Trophoblast cell (in vitro differentiated cells and primary cell): ENCODE measurements at regions not wholly inside any gene's neighbourhood (a gene's known extent, or its start where the extent isn't known, plus 50 kb on each side); places are given as distances from the start of the nearest gene placed in this dataset.

Experiments used
- DNase-seq, 2 donors: peaks; one replicate each; pipeline ENCODE4 v3.0.0-alpha.2; 2016
- H2AFZ ChIP-seq: 2 replicates; pipeline ENCODE4 v1.6.1; 2013; ENCODE audit warnings: low read length, moderate library complexity, mild to moderate bottlenecking; ENCODE audit not compliant: insufficient read depth, poor library complexity
- H2AK5ac ChIP-seq: 2 replicates; pipeline ENCODE4 v1.6.1; 2013; ENCODE audit warnings: mild to moderate bottlenecking, low read length
- H2BK120ac ChIP-seq: 2 replicates; pipeline ENCODE4 v1.6.1; 2013; ENCODE audit warnings: low read length, mild to moderate bottlenecking, moderate library complexity; ENCODE audit not compliant: insufficient read depth, poor library complexity
- H2BK12ac ChIP-seq: 2 replicates; pipeline ENCODE4 v1.6.1; 2013; ENCODE audit warnings: mild to moderate bottlenecking, low read length, moderate library complexity
- H2BK5ac ChIP-seq: 2 replicates; pipeline ENCODE4 v1.6.1; 2013; ENCODE audit warnings: low read length, low read depth, moderate library complexity, mild to moderate bottlenecking; ENCODE audit not compliant: poor library complexity
- H3K14ac ChIP-seq: 2 replicates; pipeline ENCODE4 v1.6.1; 2013; ENCODE audit warnings: mild to moderate bottlenecking, low read length
- H3K18ac ChIP-seq: 2 replicates; pipeline ENCODE4 v1.6.1; 2013; ENCODE audit warnings: mild to moderate bottlenecking, low read length
- H3K23ac ChIP-seq: 2 replicates; pipeline ENCODE4 v1.6.1; 2013; ENCODE audit warnings: low read length
- H3K27ac ChIP-seq: 2 replicates; pipeline ENCODE4 v1.5.1; 2013; ENCODE audit warnings: low read depth, mild to moderate bottlenecking, inconsistent platforms, low read length, moderate library complexity
- H3K27me3 ChIP-seq: 2 replicates; pipeline ENCODE4 v1.6.1; 2013; ENCODE audit warnings: inconsistent platforms, mild to moderate bottlenecking, low read length, moderate library complexity; ENCODE audit not compliant: insufficient read depth
- H3K36me3 ChIP-seq, 2 experiments: 1 replicate in 1 of 2; 2 replicates in 1 of 2; pipeline ENCODE4 v1.6.1; 2013; ENCODE audit warnings: low read length in 2 of 2, mild to moderate bottlenecking in 2 of 2, moderate library complexity in 1 of 2; ENCODE audit not compliant: insufficient read depth in 2 of 2, control insufficient read depth in 1 of 2
- H3K4ac ChIP-seq: 2 replicates; pipeline ENCODE4 v1.6.1; 2013; ENCODE audit warnings: low read depth, mild to moderate bottlenecking, low read length, moderate library complexity
- H3K4me1 ChIP-seq, 2 experiments: 1 replicate in 1 of 2; 2 replicates in 1 of 2; pipeline ENCODE4 v1.6.1; 2013; ENCODE audit warnings: low read length in 2 of 2, mild to moderate bottlenecking in 2 of 2, moderate library complexity in 1 of 2; ENCODE audit not compliant: insufficient read depth in 2 of 2, control insufficient read depth in 1 of 2
- H3K4me2 ChIP-seq: 2 replicates; pipeline ENCODE4 v1.6.1; 2013; ENCODE audit warnings: inconsistent platforms, mild to moderate bottlenecking, low read length, moderate library complexity
- H3K4me3 ChIP-seq: 2 replicates; pipeline ENCODE4 v1.5.1; 2013; ENCODE audit warnings: mild to moderate bottlenecking, low read depth, low read length, inconsistent platforms
- H3K79me1 ChIP-seq: one replicate; pipeline ENCODE4 v1.6.1; 2013; ENCODE audit warnings: low read length
- H3K79me2 ChIP-seq: 2 replicates; pipeline ENCODE4 v1.6.1; 2013; ENCODE audit warnings: low read length, mild to moderate bottlenecking; ENCODE audit not compliant: control insufficient read depth, insufficient read depth, poor library complexity
- H3K9ac ChIP-seq: 2 replicates; pipeline ENCODE4 v1.6.1; 2013; ENCODE audit warnings: mild to moderate bottlenecking, low read length
- H3K9me3 ChIP-seq: 2 replicates; pipeline ENCODE4 v1.6.1; 2013; ENCODE audit warnings: low read depth, mild to moderate bottlenecking, control low read depth, inconsistent platforms, low read length; ENCODE audit not compliant: insufficient read depth
- H4K12ac ChIP-seq: 2 replicates; pipeline ENCODE4 v1.6.1; 2013; ENCODE audit warnings: low read depth, mild to moderate bottlenecking, low read length, moderate library complexity
- H4K8ac ChIP-seq: 2 replicates; pipeline ENCODE4 v1.6.1; 2013; ENCODE audit warnings: low read depth, mild to moderate bottlenecking, low read length, moderate library complexity
- H4K91ac ChIP-seq: one replicate; pipeline ENCODE4 v1.6.1; 2013; ENCODE audit warnings: low read depth, mild to moderate bottlenecking, low read length, moderate library complexity
- WGBS: extraction: QIAGEN DNeasy Blood & Tissue Kit; methylation state at CpG from one replicate; pipeline ENCODE4 v1.1.7; 2013; ENCODE audit warnings: missing lambda C conversion rate; ENCODE audit not compliant: insufficient read length, insufficient coverage; ENCODE audit errors: extremely low coverage; 5-methylcytosine and 5-hydroxymethylcytosine counted together

- WGBS: no CpG with 5 or more reads among the region's 1 CpG
- Histone ChIP-seq H3K4me3 (no peak overlapping the region), H3K4me2 (no peak overlapping the region), H2AFZ (no peak overlapping the region), H4K91ac (no peak overlapping the region), H2BK12ac (no peak overlapping the region), H3K9ac (no peak overlapping the region), H3K9me3 (peaks cover 1% of the 10 kb centered on the region), H3K27ac (no peak overlapping the region), H3K4me1 (no peaks in the 10 kb centered on the region), H3K23ac (no peak overlapping the region), H3K18ac (no peak overlapping the region), H3K4ac (no peak overlapping the region), H4K12ac (no peak overlapping the region), H3K27me3 (no peaks in the 10 kb centered on the region), H3K79me1 (no peaks in the 10 kb centered on the region), H3K79me2 (no peaks in the 10 kb centered on the region), H2AK5ac (no peak overlapping the region), H2BK120ac (no peak overlapping the region), H2BK5ac (no peak overlapping the region), H3K36me3 (no peaks in the 10 kb centered on the region), H3K14ac (no peak overlapping the region), H4K8ac (no peak overlapping the region)
- DNase-seq: no peak
Observed at GRCh38 chr17:34090593-34090992, 164.5 kb upstream of the CCL2 start.

GRCh38 chr17:34091975-34092374 is 163.1 kb upstream of the CCL2 start:
- no CpG with 5 or more reads among the region's 3 CpGs for WGBS
- H3K27ac ChIP-seq: no peak overlapping the region

GRCh38 chr17:34095106-34095505 is 160.0 kb upstream of the CCL2 start:
- Histone ChIP-seq H3K36me3 (no peaks in the 10 kb centered on the region), H2BK5ac (no peak overlapping the region), H2BK120ac (no peak overlapping the region), H3K4me2 (no peak overlapping the region), H3K23ac (no peak overlapping the region), H3K79me1 (no peaks in the 10 kb centered on the region), H2BK12ac (no peak overlapping the region), H3K79me2 (no peaks in the 10 kb centered on the region), H3K9me3 (peaks cover 1% of the 10 kb centered on the region), H3K4me1 (no peaks in the 10 kb centered on the region), H3K18ac (no peak overlapping the region), H3K27me3 (no peaks in the 10 kb centered on the region), H4K12ac (no peak overlapping the region), H2AK5ac (no peak overlapping the region), H3K14ac (no peak overlapping the region), H3K9ac (no peak overlapping the region), H2AFZ (no peak overlapping the region), H3K4ac (no peak overlapping the region), H3K4me3 (no peak overlapping the region), H4K91ac (no peak overlapping the region), H4K8ac (no peak overlapping the region), H3K27ac (no peak overlapping the region)
- DNase-seq: no peak
- WGBS: no CpG with 5 or more reads among the region's 1 CpG

More at GRCh38 chr17:34091975-34092374, 163.1 kb upstream of the CCL2 start:
- H3K4me3 ChIP-seq: no peak overlapping the region
- no peaks in the 10 kb centered on the region for H3K27me3 ChIP-seq
- H4K8ac ChIP-seq: no peak overlapping the region
- H3K14ac ChIP-seq: no peak overlapping the region
- no peak overlapping the region for H2AFZ ChIP-seq
- no peaks in the 10 kb centered on the region for H3K79me1 ChIP-seq
- H3K36me3 ChIP-seq: no peaks in the 10 kb centered on the region
- peaks cover 1% of the 10 kb centered on the region for H3K9me3 ChIP-seq
- H2BK5ac ChIP-seq: no peak overlapping the region
- H2BK12ac ChIP-seq: no peak overlapping the region
- no peak overlapping the region for H3K9ac ChIP-seq
- H3K4ac ChIP-seq: no peak overlapping the region
- no peak overlapping the region for H2BK120ac ChIP-seq
- H3K4me1 ChIP-seq: no peaks in the 10 kb centered on the region
- no peak overlapping the region for H3K18ac ChIP-seq
- no peak for DNase-seq
- no peak overlapping the region for H2AK5ac ChIP-seq
- H4K91ac ChIP-seq: no peak overlapping the region
- no peak overlapping the region for H4K12ac ChIP-seq
- H3K23ac ChIP-seq: no peak overlapping the region
- H3K4me2 ChIP-seq: no peak overlapping the region
- H3K79me2 ChIP-seq: no peaks in the 10 kb centered on the region

GRCh38 chr17:34098699-34099098 is 156.4 kb upstream of the CCL2 start:
- Histone ChIP-seq H2AFZ (no peak overlapping the region), H2BK5ac (no peak overlapping the region), H3K36me3 (no peaks in the 10 kb centered on the region), H3K79me1 (no peaks in the 10 kb centered on the region), H3K9ac (no peak overlapping the region), H3K4me3 (no peak overlapping the region), H3K27me3 (no peaks in the 10 kb centered on the region), H3K4me1 (no peaks in the 10 kb centered on the region), H4K91ac (no peak overlapping the region), H3K14ac (no peak overlapping the region), H3K18ac (no peak overlapping the region), H3K4me2 (no peak overlapping the region), H2AK5ac (no peak overlapping the region), H3K4ac (no peak overlapping the region), H3K9me3 (no peaks in the 10 kb centered on the region), H4K8ac (no peak overlapping the region), H3K79me2 (no peaks in the 10 kb centered on the region), H3K23ac (no peak overlapping the region), H3K27ac (no peak overlapping the region), H2BK120ac (no peak overlapping the region), H4K12ac (no peak overlapping the region), H2BK12ac (no peak overlapping the region)
- WGBS: no CpG with 5 or more reads among the region's 5 CpGs
- DNase-seq: peak in 1 of 2 donors; percentile 2
